HG03558 (cell line): ENCODE measurements at regions not wholly inside any gene's neighbourhood (a gene's known extent, or its start where the extent isn't known, plus 50 kb on each side); places are given as distances from the start of the nearest gene placed in this dataset.
"Not testable (repeated sequence)": the region's sequence is repeated elsewhere in the genome, so short reads cannot be mapped to it uniquely, and the experiment has no call there.

Source experiments
- ATAC-seq: cut with Tn5 transposase; IDR thresholded peaks from one replicate; pipeline ENCODE4 v1.9.1; 2021; ENCODE audit warnings: moderate number of reproducible peaks; ENCODE audit not compliant: unreplicated experiment; ENCODE audit errors: extremely low read depth

- ATAC-seq = no peak
These were observed 73.2 kb upstream of the GOT2 start for GRCh38 chr16:58807276-58807675.

DNA sequence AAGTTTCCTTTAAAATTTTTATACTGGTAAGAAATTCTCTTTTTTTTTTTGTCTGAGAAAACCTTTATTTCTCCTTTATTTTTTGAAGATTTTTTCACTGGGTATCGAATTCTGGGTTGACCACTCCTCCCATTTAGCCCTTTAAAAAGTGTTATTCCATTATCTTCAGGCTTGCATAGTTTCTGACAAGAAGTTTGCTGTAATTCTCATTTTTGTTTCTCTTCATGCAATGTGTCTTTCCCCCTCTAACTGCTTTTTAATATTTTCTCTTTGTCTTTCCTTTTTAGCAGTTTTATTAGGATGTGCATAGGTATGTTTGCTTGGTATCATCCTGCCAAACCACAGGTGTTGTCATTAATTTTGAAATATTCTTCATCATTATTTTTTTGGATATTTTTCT lies 67.7 kb upstream of the GOT2 start:
- no peak for ATAC-seq

DNA sequence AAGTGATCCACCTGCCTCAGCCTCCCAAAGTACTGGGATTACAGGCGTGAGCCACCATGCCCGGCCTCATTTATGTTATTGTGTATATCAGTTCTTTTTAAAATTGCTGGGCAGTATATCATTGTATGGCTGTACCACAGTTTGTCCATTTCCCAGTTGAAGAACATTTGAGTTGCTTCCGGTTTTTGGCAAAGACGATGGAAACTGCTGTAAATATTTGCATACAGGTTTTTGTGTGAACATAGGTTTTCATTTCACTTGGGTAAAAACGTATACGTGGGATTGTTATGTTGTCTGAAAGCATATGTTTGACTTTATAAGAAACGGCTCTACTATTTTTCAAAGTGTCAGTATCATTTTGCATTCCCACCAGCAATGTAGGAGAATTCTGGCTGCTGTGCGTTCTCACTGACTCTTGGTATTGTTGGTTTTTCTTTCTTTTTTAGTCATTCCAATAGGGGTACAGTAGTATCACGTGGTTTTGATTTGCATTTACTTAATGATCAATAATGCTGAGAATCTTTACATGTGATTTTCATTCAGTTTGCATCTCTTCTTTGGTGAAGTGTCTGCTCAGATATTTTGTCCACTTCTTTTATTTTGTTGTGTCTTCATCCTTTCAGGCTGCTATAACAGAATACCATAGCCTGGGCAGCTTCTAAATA lies 63.2 kb upstream of the GOT2 start:
- ATAC-seq = no peak

- ATAC-seq = no peak
These were observed 59.2 kb upstream of the GOT2 start for GRCh38 chr16:58793366-58793765.

DNA sequence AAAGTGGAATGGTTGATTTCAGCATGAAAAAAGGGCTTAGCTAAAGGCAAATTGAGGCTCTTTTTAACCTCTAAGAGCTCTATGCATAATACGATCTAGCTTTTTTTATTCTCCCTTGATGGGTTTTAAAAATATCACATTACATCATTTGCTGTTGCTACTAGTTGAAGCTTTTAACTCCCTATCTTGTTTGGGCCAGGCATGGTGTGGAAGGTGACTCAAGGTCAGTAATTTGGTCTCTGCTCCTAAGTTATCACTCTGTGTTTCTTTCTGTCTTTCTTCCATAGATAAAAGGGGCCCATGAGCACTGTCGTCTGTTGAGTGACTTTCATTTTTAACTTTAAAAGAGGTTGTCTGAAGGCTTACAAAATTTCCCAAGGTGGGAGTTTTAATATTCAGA lies 58.1 kb upstream of the GOT2 start:
- no peak for ATAC-seq

- not testable (repeated sequence) for ATAC-seq
These were observed 56.9 kb upstream of the GOT2 start for GRCh38 chr16:58790816-58791557.

- ATAC-seq = no peak
These were observed 55.2 kb upstream of the GOT2 start for GRCh38 chr16:58789351-58789750.
